Endodermal cell (in vitro differentiated cells): ENCODE measurements at regions not wholly inside any gene's neighbourhood (a gene's known extent, or its start where the extent isn't known, plus 50 kb on each side); places are given as distances from the start of the nearest gene placed in this dataset.

Source experiments
- DNase-seq: peaks from one replicate; pipeline ENCODE4 v3.0.0-alpha.2; 2017
- H3K27ac ChIP-seq: 2 replicates; pipeline ENCODE4 v1.5.1; 2013; ENCODE audit warnings: mild to moderate bottlenecking, low read depth, low read length, moderate library complexity
- H3K27me3 ChIP-seq: 2 replicates; pipeline ENCODE4 v1.6.1; 2013; ENCODE audit warnings: mild to moderate bottlenecking, low read length, moderate library complexity; ENCODE audit not compliant: insufficient read depth, control insufficient read depth, poor library complexity, severe bottlenecking
- H3K36me3 ChIP-seq: 2 replicates; pipeline ENCODE4 v1.7.0; 2013; ENCODE audit warnings: mild to moderate bottlenecking, low read length, moderate library complexity; ENCODE audit not compliant: control insufficient read depth, insufficient read depth
- H3K4me1 ChIP-seq: one replicate; pipeline ENCODE4 v1.7.0; 2013; ENCODE audit warnings: low read length; ENCODE audit not compliant: control insufficient read depth, insufficient read depth
- H3K4me3 ChIP-seq: 2 replicates; pipeline ENCODE4 v1.5.1; 2013; ENCODE audit warnings: mild to moderate bottlenecking, low read length, moderate library complexity
- H3K9ac ChIP-seq: 2 replicates; pipeline ENCODE4 v1.6.1; 2013; ENCODE audit warnings: mild to moderate bottlenecking, low read length, moderate library complexity; ENCODE audit not compliant: poor library complexity, severe bottlenecking; ENCODE audit errors: extremely low read depth
- H3K9me3 ChIP-seq: 2 replicates; pipeline ENCODE4 v1.6.1; 2013; ENCODE audit warnings: mild to moderate bottlenecking, low read length, moderate library complexity; ENCODE audit not compliant: control insufficient read depth
- H3K27ac Mint-ChIP-seq: 2 replicates; pipeline ENCODE4 v1.8.0; 2020; ENCODE audit warnings: mixed read lengths
- H3K27me3 Mint-ChIP-seq: 2 replicates; pipeline ENCODE4 v1.8.0; 2021; ENCODE audit warnings: mild to moderate bottlenecking, mixed read lengths; ENCODE audit not compliant: insufficient read depth
- H3K36me3 Mint-ChIP-seq: 2 replicates; pipeline ENCODE4 v1.8.0; 2020; ENCODE audit warnings: low read depth, mixed read lengths
- H3K4me1 Mint-ChIP-seq: 2 replicates; pipeline ENCODE4 v1.8.0; 2020; ENCODE audit warnings: mixed read lengths
- H3K4me3 Mint-ChIP-seq: 2 replicates; pipeline ENCODE4 v1.8.0; 2020; ENCODE audit warnings: mild to moderate bottlenecking, moderate library complexity, mixed read lengths
- H3K9me3 Mint-ChIP-seq: 2 replicates; pipeline ENCODE4 v1.8.0; 2020; ENCODE audit warnings: mild to moderate bottlenecking, mixed read lengths
- CTCF ChIP-seq: fragments of 200-600 bp; sonication (generic); conservative IDR thresholded peaks from 2 replicates; pipeline ENCODE4 v1.5.0; 2021; ENCODE audit warnings: antibody characterized with exemption, mild to moderate bottlenecking
- WGBS, 2 experiments: methylation state at CpG; one replicate each; pipeline versions ENCODE4 v1.1.5 to v1.1.7; 2013; ENCODE audit warnings: missing lambda C conversion rate in 2 of 2, mixed read lengths in 1 of 2; ENCODE audit not compliant: insufficient coverage in 1 of 2, insufficient read length in 1 of 2; 5-methylcytosine and 5-hydroxymethylcytosine counted together

GRCh38 chr2:176573612-176574483 lies 304.6 kb downstream of the MTX2 start:
- H3K9ac ChIP-seq = no peak overlapping the region
- no peak for TF ChIP-seq CTCF
- H3K4me1 ChIP-seq = no peaks in the 10 kb centered on the region
- no peaks in the 10 kb centered on the region for H3K36me3 ChIP-seq
- peaks cover 1% of the 10 kb centered on the region for H3K27me3 Mint-ChIP-seq
- no peaks in the 10 kb centered on the region for H3K4me1 Mint-ChIP-seq
- no peaks in the 10 kb centered on the region for H3K9me3 Mint-ChIP-seq
- H3K27me3 ChIP-seq = peaks cover 10% of the 10 kb centered on the region
- no peak overlapping the region for H3K27ac ChIP-seq
- H3K9me3 ChIP-seq = no peaks in the 10 kb centered on the region
- no peak overlapping the region for H3K4me3 Mint-ChIP-seq
- H3K27ac Mint-ChIP-seq = no peak overlapping the region
- no peak for DNase-seq
- no peaks in the 10 kb centered on the region for H3K36me3 Mint-ChIP-seq
- no peak overlapping the region for H3K4me3 ChIP-seq
- 93 to 96% methylated on average over 4 of the region's 4 CpGs for WGBS, 2 experiments

DNA sequence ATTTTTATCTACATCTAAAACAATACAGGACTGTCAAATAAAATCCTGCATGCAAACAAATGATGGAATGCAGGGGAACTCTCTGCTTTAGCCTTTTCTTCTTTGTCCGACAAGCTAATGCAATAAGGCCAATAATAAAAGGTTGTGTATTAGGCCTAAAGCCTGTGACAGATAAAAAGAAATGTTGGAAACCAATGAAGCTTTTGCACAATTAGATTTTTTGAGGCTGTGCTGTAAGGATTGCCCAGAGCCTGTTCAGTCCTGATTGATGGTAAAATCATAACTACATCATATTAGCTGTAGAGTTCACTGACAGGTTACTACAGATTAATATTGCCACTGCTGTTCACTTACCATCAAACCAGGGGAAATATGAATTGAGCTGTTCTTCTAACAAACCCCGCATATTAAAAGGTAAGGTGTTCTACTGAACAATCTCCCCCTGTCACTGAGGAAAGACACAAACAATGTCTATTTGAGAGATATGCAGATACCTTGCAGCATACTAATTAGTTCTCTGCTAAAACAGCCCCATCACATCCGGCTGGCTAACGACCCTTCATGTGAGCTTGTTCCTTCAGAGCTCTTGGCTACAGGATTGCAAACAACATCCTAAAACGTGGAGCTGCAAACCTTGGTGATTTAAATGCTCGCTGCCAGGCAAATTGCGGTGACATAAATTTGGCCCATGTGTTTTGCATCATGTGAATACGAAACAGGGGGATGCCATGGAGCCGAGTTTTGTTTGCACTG lies 305.4 kb downstream of the MTX2 start:
- Mint-ChIP-seq H3K27ac (no peak overlapping the region), H3K4me1 (no peaks in the 10 kb centered on the region), H3K27me3 (peaks cover 2% of the 10 kb centered on the region), H3K4me3 (no peak overlapping the region), H3K36me3 (no peaks in the 10 kb centered on the region), H3K9me3 (no peaks in the 10 kb centered on the region)
- Histone ChIP-seq H3K27ac (no peak overlapping the region), H3K27me3 (peaks cover 6% of the 10 kb centered on the region), H3K36me3 (no peaks in the 10 kb centered on the region), H3K4me1 (no peaks in the 10 kb centered on the region), H3K9ac (no peak overlapping the region), H3K9me3 (no peaks in the 10 kb centered on the region), H3K4me3 (no peak overlapping the region)
- 89% methylated on average over 8 to 9 of the region's 9 CpGs for WGBS, 2 experiments
- DNase-seq = no peak
- no peak for TF ChIP-seq CTCF

- Histone ChIP-seq H3K9me3 (no peaks in the 10 kb centered on the region), H3K27me3 (peaks cover 6% of the 10 kb centered on the region), H3K36me3 (no peaks in the 10 kb centered on the region), H3K9ac (no peak overlapping the region), H3K27ac (no peak overlapping the region), H3K4me1 (no peaks in the 10 kb centered on the region), H3K4me3 (no peak overlapping the region)
- H3K27me3 Mint-ChIP-seq = peaks cover 2% of the 10 kb centered on the region
- H3K9me3 Mint-ChIP-seq = no peaks in the 10 kb centered on the region
- DNase-seq = no peak
- no peaks in the 10 kb centered on the region for H3K4me1 Mint-ChIP-seq
- no peaks in the 10 kb centered on the region for H3K36me3 Mint-ChIP-seq
- WGBS, 2 experiments = 86 to 89% methylated on average over 3 to 6 of the region's 6 CpGs
- H3K4me3 Mint-ChIP-seq = no peak overlapping the region
- no peak for TF ChIP-seq CTCF
- H3K27ac Mint-ChIP-seq = no peak overlapping the region
Observed at GRCh38 chr2:176575237-176575744, 306.0 kb downstream of the MTX2 start.
